ENCODE measurements at regions not wholly inside any gene's neighbourhood (a gene's known extent, or its start where the extent isn't known, plus 50 kb on each side); places are given as distances from the start of the nearest gene placed in this dataset.

DNA sequence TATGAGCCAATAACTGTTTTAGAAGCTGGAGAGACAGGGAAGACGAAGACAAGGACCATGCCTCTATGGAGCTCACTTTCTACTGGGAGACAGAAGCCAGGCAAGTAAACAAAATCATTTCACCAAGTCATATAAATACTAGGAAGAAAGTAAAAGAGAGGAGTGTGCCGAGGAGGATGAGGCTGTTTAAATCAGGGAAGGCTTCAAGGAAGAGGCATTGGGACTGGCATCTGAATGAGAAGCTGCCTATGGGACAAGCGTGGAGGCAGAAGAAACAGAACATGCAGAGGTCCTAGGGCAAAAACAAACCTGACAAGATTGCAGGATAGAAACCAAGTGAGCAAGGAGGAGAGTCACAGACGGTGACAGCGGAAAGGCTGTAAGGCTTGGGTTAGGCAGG lies 68.1 kb upstream of the CPLX2 start:
- Mint-ChIP-seq H3K27ac (no peak overlapping the region), H3K36me3 (peaks cover 0 to 20% (median 12%) of the 10 kb centered on the region in 5 donors), H3K9me3 (peaks cover 0 to 15% (median 2%) of the 10 kb centered on the region in 11 donors), H3K4me1 (peaks cover 0 to 6% (median 4%) of the 10 kb centered on the region in 7 donors), H3K4me3 (no peak overlapping the region), H3K27me3 (peaks cover 23 to 77% (median 63%) of the 10 kb centered on the region in 5 donors)
- DNase-seq = no peak
- no peak for ATAC-seq
- H3K4me3 ChIP-seq (ENCODE audit: low read length) = no peak overlapping the region
- H3K27me3 ChIP-seq (ENCODE audit: control insufficient read depth in 2 of 2, insufficient read depth in 2 of 2, low read length in 2 of 2) = peaks cover 0 to 6% of the 10 kb centered on the region in 2 donors
- ChIA-PET CTCF (no interaction called here), POLR2A (no interaction called here)
- no peaks in the 10 kb centered on the region for H3K4me1 ChIP-seq (ENCODE audit: control insufficient read depth in 2 of 2, insufficient read depth in 2 of 2, low read length in 2 of 2)
- intact Hi-C loops (cut with micrococcal nuclease) = no loop called here
- H3K9me3 ChIP-seq (ENCODE audit: control insufficient read depth in 2 of 3, low read length in 3 of 3) = no peaks in the 10 kb centered on the region
- no peak overlapping the region for H3K27ac ChIP-seq (ENCODE audit: low read depth, low read length)
- H3K36me3 ChIP-seq (ENCODE audit: control insufficient read depth in 2 of 3, insufficient read depth in 3 of 3, low read length in 3 of 3) = no peaks in the 10 kb centered on the region

DNA sequence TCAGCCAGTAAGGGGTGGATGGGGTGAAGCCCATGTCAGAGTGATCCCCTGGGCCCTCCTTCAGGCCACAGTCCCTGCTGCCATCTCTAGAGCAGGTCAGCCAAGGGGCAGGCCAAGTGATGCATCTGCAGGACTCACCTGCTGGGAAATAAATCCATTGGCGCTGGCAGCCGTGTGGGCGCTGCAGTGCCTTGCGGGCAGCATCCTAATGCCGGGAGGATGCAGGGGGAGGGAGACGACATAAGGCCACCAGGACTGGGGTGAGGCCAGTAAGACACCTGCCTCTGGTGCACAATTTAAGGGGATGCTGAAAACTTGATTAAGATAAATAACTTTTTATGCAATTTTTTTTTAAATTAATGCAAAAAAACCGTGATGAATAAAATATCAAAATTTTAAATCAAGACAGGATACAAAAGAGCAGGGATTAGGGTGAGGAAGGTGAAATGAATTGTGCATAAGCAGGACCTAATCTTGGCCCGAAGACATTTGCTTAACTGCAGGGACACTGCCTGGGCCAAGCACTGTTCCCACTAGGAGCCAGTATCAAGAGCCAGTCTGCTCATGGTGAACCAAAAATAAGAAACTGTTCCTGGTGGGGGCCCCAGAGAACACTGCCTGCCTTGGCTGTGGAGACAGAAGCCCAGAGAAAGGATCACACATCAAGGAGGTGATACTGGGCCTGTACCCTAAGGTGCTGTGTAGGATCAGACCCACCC lies 67.5 kb upstream of the CPLX2 start:
- H3K27me3 Mint-ChIP-seq = peaks cover 16 to 73% (median 58%) of the 10 kb centered on the region in 5 donors
- Histone ChIP-seq H3K36me3 (ENCODE audit: control insufficient read depth in 2 of 3, insufficient read depth in 3 of 3, low read length in 3 of 3) (no peaks in the 10 kb centered on the region), H3K27ac (ENCODE audit: low read depth, low read length) (no peak overlapping the region), H3K9me3 (ENCODE audit: control insufficient read depth in 2 of 3, low read length in 3 of 3) (no peaks in the 10 kb centered on the region), H3K27me3 (ENCODE audit: control insufficient read depth in 2 of 2, insufficient read depth in 2 of 2, low read length in 2 of 2) (peaks cover 0 to 4% of the 10 kb centered on the region in 2 donors), H3K4me1 (ENCODE audit: control insufficient read depth in 2 of 2, insufficient read depth in 2 of 2, low read length in 2 of 2) (no peaks in the 10 kb centered on the region), H3K4me3 (ENCODE audit: low read length) (no peak overlapping the region)
- H3K4me3 Mint-ChIP-seq = no peak overlapping the region
- peaks cover 0 to 20% (median 12%) of the 10 kb centered on the region in 5 donors for H3K36me3 Mint-ChIP-seq
- CTCF ChIA-PET = no interaction called here
- ATAC-seq (no peak), DNase-seq (no peak)
- POLR2A ChIA-PET = no interaction called here
- H3K4me1 Mint-ChIP-seq = no peaks in the 10 kb centered on the region
- H3K9me3 Mint-ChIP-seq = peaks cover 0 to 13% (median 0%) of the 10 kb centered on the region in 11 donors
- peak overlapping the region in 1 of 9 donors; percentile 65 for H3K27ac Mint-ChIP-seq
- intact Hi-C loops (cut with micrococcal nuclease) = no loop called here

DNA sequence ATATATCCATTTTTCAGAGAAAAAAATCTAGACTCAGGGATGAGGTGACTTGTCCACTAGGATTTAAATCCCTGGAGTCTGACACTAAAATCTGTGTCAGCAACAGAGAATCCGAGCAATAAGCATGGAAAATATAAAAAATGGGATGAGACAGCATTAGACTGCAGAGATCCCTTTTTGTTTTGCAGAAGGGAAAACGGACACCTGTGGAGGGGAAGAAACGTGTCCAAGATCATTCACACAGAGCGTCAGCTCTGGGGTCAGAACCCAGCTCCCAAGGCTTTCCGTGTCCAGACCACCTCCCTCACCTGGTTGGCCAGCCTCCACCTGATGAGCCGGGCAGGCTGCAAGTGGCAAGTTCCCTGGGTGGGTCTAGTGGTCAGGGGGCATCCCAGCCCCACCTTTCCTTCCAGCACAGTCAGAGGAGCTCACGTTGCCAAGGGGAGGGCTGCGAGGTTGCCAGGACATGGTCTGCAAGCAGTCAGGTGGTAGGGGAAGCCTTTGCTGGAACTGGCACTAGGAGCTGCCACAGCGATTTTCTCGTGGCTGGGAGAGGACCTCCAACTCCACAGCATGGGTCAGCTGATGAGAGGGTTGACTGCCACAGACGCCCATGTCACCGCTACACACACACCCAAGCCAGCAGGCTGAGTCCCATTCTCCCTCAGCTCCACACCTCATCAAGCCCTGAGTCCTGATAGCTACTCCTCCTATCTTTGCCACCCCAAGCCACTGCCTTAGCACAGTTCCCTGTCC lies 65.9 kb upstream of the CPLX2 start:
- no peak overlapping the region for H3K27ac Mint-ChIP-seq
- peaks cover 0 to 13% (median 0%) of the 10 kb centered on the region in 11 donors for H3K9me3 Mint-ChIP-seq
- peaks cover 13 to 70% (median 56%) of the 10 kb centered on the region in 5 donors for H3K27me3 Mint-ChIP-seq
- H3K4me1 Mint-ChIP-seq = no peaks in the 10 kb centered on the region
- H3K36me3 Mint-ChIP-seq = peaks cover 0 to 20% (median 11%) of the 10 kb centered on the region in 5 donors
- ATAC-seq (no peak), DNase-seq (no peak)
- no peaks in the 10 kb centered on the region for H3K9me3 ChIP-seq (ENCODE audit: control insufficient read depth in 2 of 3, low read length in 3 of 3)
- no peaks in the 10 kb centered on the region for H3K27me3 ChIP-seq (ENCODE audit: control insufficient read depth in 2 of 2, insufficient read depth in 2 of 2, low read length in 2 of 2)
- H3K36me3 ChIP-seq (ENCODE audit: control insufficient read depth in 2 of 3, insufficient read depth in 3 of 3, low read length in 3 of 3) = no peaks in the 10 kb centered on the region
- CTCF ChIA-PET = no interaction called here
- no peak overlapping the region for H3K4me3 ChIP-seq (ENCODE audit: low read length)
- no peak overlapping the region for H3K4me3 Mint-ChIP-seq
- H3K4me1 ChIP-seq (ENCODE audit: control insufficient read depth in 2 of 2, insufficient read depth in 2 of 2, low read length in 2 of 2) = no peaks in the 10 kb centered on the region
- H3K27ac ChIP-seq (ENCODE audit: low read depth, low read length) = no peak overlapping the region
- POLR2A ChIA-PET = no interaction called here
- intact Hi-C loops (cut with micrococcal nuclease) = no loop called here

DNA sequence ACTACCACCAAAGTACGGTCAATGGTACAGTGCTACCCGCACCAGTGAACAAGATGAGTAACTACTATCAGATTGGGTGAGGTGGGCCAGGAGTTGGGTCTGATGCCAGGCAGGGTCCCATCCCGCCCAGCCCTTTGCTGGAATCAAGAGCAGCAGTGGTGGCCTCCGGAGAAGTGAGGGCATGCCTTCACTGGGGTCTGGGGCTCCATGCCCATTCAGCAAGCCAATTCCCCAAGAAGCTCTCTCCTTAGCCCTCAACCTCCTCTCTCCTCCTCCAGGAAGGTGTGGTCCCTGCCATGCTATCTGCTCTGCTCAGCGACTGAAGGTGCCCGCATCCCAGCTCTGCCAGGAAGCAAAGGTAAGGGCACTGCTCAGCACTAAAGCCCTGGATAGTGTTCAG lies 62.7 kb upstream of the CPLX2 start:
- intact Hi-C loops (cut with micrococcal nuclease) = no loop called here
- no peaks in the 10 kb centered on the region for H3K9me3 ChIP-seq (ENCODE audit: control insufficient read depth in 2 of 3, low read length in 3 of 3)

DNA sequence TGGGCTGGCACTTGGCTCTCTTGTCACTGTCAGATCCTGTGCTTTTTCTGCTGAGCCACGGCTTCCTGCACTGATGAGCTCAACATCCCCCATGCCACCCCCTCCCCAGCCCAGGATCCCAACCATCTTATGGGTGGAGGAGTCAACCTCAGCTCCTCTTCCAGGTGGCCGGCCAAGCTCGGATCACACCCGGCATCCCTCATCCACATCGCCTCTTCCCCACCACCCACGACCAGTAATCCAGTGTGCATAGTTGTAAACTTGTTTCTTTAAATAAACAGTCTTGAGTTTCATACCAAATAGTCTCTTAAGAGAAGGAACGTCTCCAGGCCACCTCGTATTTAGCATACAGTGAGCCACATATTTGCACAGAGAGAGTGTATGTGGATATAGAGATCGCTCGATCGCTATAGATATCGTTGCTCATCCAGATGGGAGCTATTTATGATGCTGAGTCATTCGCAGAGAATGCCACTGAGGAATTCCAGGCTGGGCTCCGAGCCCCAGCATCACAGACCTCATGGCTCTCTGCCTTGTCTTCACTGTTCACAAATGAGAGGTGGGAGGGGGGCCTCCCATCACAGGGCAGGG lies 61.8 kb upstream of the CPLX2 start:
- H3K27me3 Mint-ChIP-seq = peaks cover 16 to 52% (median 35%) of the 10 kb centered on the region in 5 donors
- ATAC-seq = no peak
- no peak overlapping the region for H3K27ac ChIP-seq (ENCODE audit: low read depth, low read length)
- H3K9me3 ChIP-seq (ENCODE audit: control insufficient read depth in 2 of 3, low read length in 3 of 3) = no peaks in the 10 kb centered on the region
- H3K27me3 ChIP-seq (ENCODE audit: control insufficient read depth in 2 of 2, insufficient read depth in 2 of 2, low read length in 2 of 2) = no peaks in the 10 kb centered on the region
- no peak overlapping the region for H3K27ac Mint-ChIP-seq
- CTCF ChIA-PET = no interaction called here
- intact Hi-C loops (cut with micrococcal nuclease) = no loop called here
- peaks cover 0 to 4% (median 0%) of the 10 kb centered on the region in 5 donors for H3K36me3 Mint-ChIP-seq
- H3K36me3 ChIP-seq (ENCODE audit: control insufficient read depth in 2 of 3, insufficient read depth in 3 of 3, low read length in 3 of 3) = no peaks in the 10 kb centered on the region
- H3K9me3 Mint-ChIP-seq = peaks cover 0 to 6% (median 0%) of the 10 kb centered on the region in 11 donors
- H3K4me3 Mint-ChIP-seq = no peak overlapping the region
- no peaks in the 10 kb centered on the region for H3K4me1 ChIP-seq (ENCODE audit: control insufficient read depth in 2 of 2, insufficient read depth in 2 of 2, low read length in 2 of 2)
- DNase-seq = no peak
- POLR2A ChIA-PET = no interaction called here
- H3K4me1 Mint-ChIP-seq = no peaks in the 10 kb centered on the region
- no peak overlapping the region for H3K4me3 ChIP-seq (ENCODE audit: low read length)

More for the DNA sequence above, 62.7 kb upstream of the CPLX2 start:
- Mint-ChIP-seq H3K4me3 (no peak overlapping the region), H3K36me3 (peaks cover 0 to 4% (median 0%) of the 10 kb centered on the region in 5 donors), H3K27me3 (peaks cover 12 to 54% (median 38%) of the 10 kb centered on the region in 5 donors), H3K4me1 (no peaks in the 10 kb centered on the region), H3K9me3 (peaks cover 0 to 6% (median 0%) of the 10 kb centered on the region in 11 donors), H3K27ac (no peak overlapping the region)
- no peaks in the 10 kb centered on the region for H3K4me1 ChIP-seq (ENCODE audit: control insufficient read depth in 2 of 2, insufficient read depth in 2 of 2, low read length in 2 of 2)
- POLR2A ChIA-PET = no interaction called here
- H3K4me3 ChIP-seq (ENCODE audit: low read length) = no peak overlapping the region
- H3K36me3 ChIP-seq (ENCODE audit: control insufficient read depth in 2 of 3, insufficient read depth in 3 of 3, low read length in 3 of 3) = no peaks in the 10 kb centered on the region
- no peak overlapping the region for H3K27ac ChIP-seq (ENCODE audit: low read depth, low read length)
- ATAC-seq (no peak), DNase-seq (no peak)
- no peaks in the 10 kb centered on the region for H3K27me3 ChIP-seq (ENCODE audit: control insufficient read depth in 2 of 2, insufficient read depth in 2 of 2, low read length in 2 of 2)
- CTCF ChIA-PET = no interaction called here

DNA sequence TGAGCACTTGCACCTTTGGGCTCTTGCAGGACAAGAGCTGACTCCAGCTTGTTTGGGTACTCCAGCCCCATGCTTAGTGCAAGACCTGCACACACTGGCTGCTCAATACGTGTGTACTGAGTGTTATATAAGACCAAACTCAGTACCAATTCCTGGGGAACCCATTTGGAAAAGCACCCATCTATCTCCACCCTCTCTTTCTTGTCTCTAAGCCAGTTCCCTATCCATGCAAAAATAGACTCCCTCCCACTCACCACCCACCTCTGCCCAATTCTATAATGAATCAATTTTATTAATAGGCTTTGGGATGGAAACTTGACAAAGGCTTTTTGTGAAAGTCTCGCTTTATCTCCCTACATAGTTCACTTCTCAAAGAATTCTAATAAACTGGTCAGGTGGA lies 60.9 kb upstream of the CPLX2 start:
- no peaks in the 10 kb centered on the region for H3K27me3 ChIP-seq (ENCODE audit: control insufficient read depth in 2 of 2, insufficient read depth in 2 of 2, low read length in 2 of 2)
- Mint-ChIP-seq H3K4me3 (no peak overlapping the region), H3K4me1 (no peaks in the 10 kb centered on the region), H3K36me3 (peaks cover 0 to 4% (median 0%) of the 10 kb centered on the region in 5 donors), H3K27ac (no peak overlapping the region), H3K27me3 (peaks cover 16 to 44% (median 30%) of the 10 kb centered on the region in 5 donors), H3K9me3 (peaks cover 0 to 6% (median 0%) of the 10 kb centered on the region in 11 donors)
- ChIA-PET POLR2A (no interaction called here), CTCF (no interaction called here)
- intact Hi-C loops (cut with micrococcal nuclease) = no loop called here
- no peaks in the 10 kb centered on the region for H3K9me3 ChIP-seq (ENCODE audit: control insufficient read depth in 2 of 3, low read length in 3 of 3)
- H3K4me3 ChIP-seq (ENCODE audit: low read length) = no peak overlapping the region
- ATAC-seq (no peak), DNase-seq (no peak)
- H3K4me1 ChIP-seq (ENCODE audit: control insufficient read depth in 2 of 2, insufficient read depth in 2 of 2, low read length in 2 of 2) = no peaks in the 10 kb centered on the region
- H3K36me3 ChIP-seq (ENCODE audit: control insufficient read depth in 2 of 3, insufficient read depth in 3 of 3, low read length in 3 of 3) = no peaks in the 10 kb centered on the region
- no peak overlapping the region for H3K27ac ChIP-seq (ENCODE audit: low read depth, low read length)

All from naive thymus-derived CD4-positive, alpha-beta T cell (primary cell).